Activated CD4-positive, alpha-beta T cell treated with anti-CD3 and anti-CD28 coated beads for 48 hours (primary cell): ENCODE measurements at regions not wholly inside any gene's neighbourhood (a gene's known extent, or its start where the extent isn't known, plus 50 kb on each side); places are given as distances from the start of the nearest gene placed in this dataset.
A peak's percentile ranks its signal among the peaks of the same experiment; 100 is the strongest.

ENCODE experiments used
- DNase-seq: peaks from one replicate; pipeline ENCODE4 v3.0.0-alpha.2; 2020

- no peak for DNase-seq
Observed at GRCh38 chr5:2432076-2432920, 319.2 kb downstream of the IRX2 start.

- DNase-seq, result no peak
Observed at GRCh38 chr5:2430606-2431005, 320.9 kb downstream of the IRX2 start.

GRCh38 chr5:2427983-2428382 is 323.5 kb downstream of the IRX2 start:
- no peak for DNase-seq

GRCh38 chr5:2423634-2424033 is 327.8 kb downstream of the IRX2 start:
- no peak for DNase-seq

- DNase-seq, result no peak
Observed at GRCh38 chr5:2417301-2417700, 334.2 kb downstream of the IRX2 start.

GRCh38 chr5:2415678-2416077 is 335.8 kb downstream of the IRX2 start:
- DNase-seq, result peak; percentile 8

- DNase-seq, result no peak
Observed at GRCh38 chr5:2410451-2410850, 341.0 kb downstream of the IRX2 start.

- DNase-seq, result no peak
Observed at GRCh38 chr5:2403296-2403695, 348.2 kb downstream of the IRX2 start.

- no peak for DNase-seq
Observed at GRCh38 chr5:2399804-2400203, 351.7 kb downstream of the IRX2 start.

GRCh38 chr5:2399096-2399495 is 352.4 kb downstream of the IRX2 start:
- DNase-seq, result no peak

GRCh38 chr5:2393556-2393955 is 357.9 kb downstream of the IRX2 start:
- DNase-seq, result no peak

- DNase-seq, result no peak
Observed at GRCh38 chr5:2391566-2391965, 359.9 kb downstream of the IRX2 start.

- DNase-seq, result no peak
Observed at GRCh38 chr5:2391021-2391420, 360.5 kb downstream of the IRX2 start.

- no peak for DNase-seq
Observed at GRCh38 chr5:2388571-2388970, 362.9 kb downstream of the IRX2 start.

GRCh38 chr5:2387634-2388325 is 363.7 kb downstream of the IRX2 start:
- no peak for DNase-seq

GRCh38 chr5:2387250-2387633 is 364.2 kb downstream of the IRX2 start:
- DNase-seq, result no peak

GRCh38 chr5:2385818-2386217 is 365.7 kb downstream of the IRX2 start:
- no peak for DNase-seq

GRCh38 chr5:2383698-2384065 is 367.8 kb downstream of the IRX2 start:
- DNase-seq, result no peak

GRCh38 chr5:2382776-2383697 is 368.4 kb downstream of the IRX2 start:
- no peak for DNase-seq

- no peak for DNase-seq
Observed at GRCh38 chr5:2381861-2382260, 369.6 kb downstream of the IRX2 start.

GRCh38 chr5:2381070-2381469 is 370.4 kb downstream of the IRX2 start:
- DNase-seq, result no peak

- no peak for DNase-seq
Observed at GRCh38 chr5:2378976-2379375, 372.5 kb downstream of the IRX2 start.

GRCh38 chr5:2378108-2378507 is 373.4 kb downstream of the IRX2 start:
- DNase-seq, result no peak
